Esophagus muscularis mucosa (tissue), 4 donors: ENCODE measurements at regions not wholly inside any gene's neighbourhood (a gene's known extent, or its start where the extent isn't known, plus 50 kb on each side); places are given as distances from the start of the nearest gene placed in this dataset.

Experiments
- DNase-seq: peaks from one replicate; pipeline ENCODE4 v3.0.0-alpha.2; 2017; ENCODE audit errors: extremely low spot score
- H3K27ac ChIP-seq, 4 donors: fragments of 200-600 bp; sonication (generic); replicated peaks in 1 of 4; 1 replicate in 3 of 4; 2 replicates in 1 of 4; pipeline ENCODE4 v1.5.1; 2016 to 2019; ENCODE audit warnings: mild to moderate bottlenecking in 1 of 4
- H3K27me3 ChIP-seq, 4 donors: fragments of 200-600 bp; sonication (generic); one replicate each; pipeline versions ENCODE4 v1.5.1 to v1.6.0; 2016 to 2019
- H3K36me3 ChIP-seq, 4 donors: fragments of 200-600 bp; sonication (generic); one replicate each; pipeline ENCODE4 v1.5.1; 2016 to 2019
- H3K4me1 ChIP-seq, 4 donors: fragments of 200-600 bp; sonication (generic); one replicate each; pipeline ENCODE4 v1.5.1; 2016 to 2019
- H3K4me3 ChIP-seq, 4 donors: fragments of 200-600 bp; sonication (generic); 1 replicate in 2 of 4; 2 replicates in 2 of 4; pipeline ENCODE4 v1.5.1; 2016 to 2019; ENCODE audit warnings: mild to moderate bottlenecking in 4 of 4, moderate library complexity in 1 of 4
- H3K9me3 ChIP-seq, 4 donors: fragments of 200-600 bp; sonication (generic); 1 replicate in 3 of 4; 2 replicates in 1 of 4; pipeline ENCODE4 v1.5.1; 2016 to 2019
- CTCF ChIP-seq, 3 experiments: fragments of 200-600 bp in 2 of 3; fragments of 450-650 bp in 1 of 3; sonication (generic) in 2 of 3; IDR thresholded peaks; one replicate each; pipeline ENCODE4 v1.5.1; 2017 to 2019; ENCODE audit warnings: antibody characterized with exemption in 3 of 3, mild to moderate bottlenecking in 2 of 3, moderate library complexity in 1 of 3
- EP300 ChIP-seq: sonication (generic); formaldehyde crosslinking; IDR thresholded peaks from one replicate; pipeline ENCODE4 v1.6.1; 2017; ENCODE audit warnings: antibody characterized with exemption
- POLR2A ChIP-seq: fragments of 450-650 bp; IDR thresholded peaks from one replicate; pipeline ENCODE4 v1.6.1; 2017; ENCODE audit warnings: antibody characterized with exemption, moderate library complexity, mild to moderate bottlenecking, low read depth
- POLR2AphosphoS5 ChIP-seq, 2 donors: sonication (generic); formaldehyde crosslinking; IDR thresholded peaks; one replicate each; pipeline ENCODE4 v1.6.1; 2017; ENCODE audit warnings: antibody characterized with exemption in 2 of 2
- WGBS: methylation state at CpG from one replicate; pipeline ENCODE4 v1.1.5; 2018; 5-methylcytosine and 5-hydroxymethylcytosine counted together
- intact Hi-C: fragments of 100-400 bp; cut with DNase I; formaldehyde crosslinking; loops from one replicate; pipeline ENCODE4 v1.15.1; 2023

- no peaks in the 10 kb centered on the region for H3K4me1 ChIP-seq
- no peaks in the 10 kb centered on the region for H3K36me3 ChIP-seq
- intact Hi-C loops, result no loop called here
- TF ChIP-seq POLR2A (no peak), EP300 (no peak), CTCF (IDR thresholded peaks at IDR 0.05) (no peak)
- H3K4me3 ChIP-seq, result no peak overlapping the region
- H3K27me3 ChIP-seq, result no peaks in the 10 kb centered on the region
- no peak for DNase-seq
- H3K27ac ChIP-seq, result no peak overlapping the region
- H3K9me3 ChIP-seq, result peaks cover 0 to 3% (median 0%) of the 10 kb centered on the region in 4 donors
These were observed 387.7 kb downstream of the FAT4 start for GRCh38 chr4:125702406-125702805.

GRCh38 chr4:125703443-125703842 is 388.7 kb downstream of the FAT4 start:
- H3K4me3 ChIP-seq, result no peak overlapping the region
- no peaks in the 10 kb centered on the region for H3K4me1 ChIP-seq
- TF ChIP-seq POLR2AphosphoS5 (IDR thresholded peaks at IDR 0.05) (no peak), POLR2A (no peak)
- intact Hi-C loops, result no loop called here
- H3K27me3 ChIP-seq, result no peaks in the 10 kb centered on the region
- no peaks in the 10 kb centered on the region for H3K36me3 ChIP-seq
- no peak for DNase-seq
- H3K27ac ChIP-seq, result no peak overlapping the region
- WGBS, result 63% methylated on average over 1 of the region's 1 CpG
- H3K9me3 ChIP-seq, result no peaks in the 10 kb centered on the region

- 61% methylated on average over 3 of the region's 3 CpGs for WGBS
- intact Hi-C loops, result no loop called here
- no peak overlapping the region for H3K27ac ChIP-seq
- no peaks in the 10 kb centered on the region for H3K36me3 ChIP-seq
- H3K4me3 ChIP-seq, result no peak overlapping the region
- TF ChIP-seq EP300 (no peak), POLR2A (no peak), CTCF (IDR thresholded peaks at IDR 0.05) (no peak), POLR2AphosphoS5 (IDR thresholded peaks at IDR 0.05) (no peak)
- H3K4me1 ChIP-seq, result no peaks in the 10 kb centered on the region
- H3K9me3 ChIP-seq, result no peaks in the 10 kb centered on the region
- H3K27me3 ChIP-seq, result no peaks in the 10 kb centered on the region
- no peak for DNase-seq
These were observed 390.0 kb downstream of the FAT4 start for GRCh38 chr4:125704726-125705125.

GRCh38 chr4:125705681-125706080 is 390.9 kb downstream of the FAT4 start:
- H3K27ac ChIP-seq, result no peak overlapping the region
- TF ChIP-seq CTCF (IDR thresholded peaks at IDR 0.05) (no peak), POLR2AphosphoS5 (IDR thresholded peaks at IDR 0.05) (no peak), POLR2A (no peak), EP300 (no peak)
- 54% methylated on average over 1 of the region's 1 CpG for WGBS
- no peaks in the 10 kb centered on the region for H3K9me3 ChIP-seq
- H3K36me3 ChIP-seq, result no peaks in the 10 kb centered on the region
- intact Hi-C loops, result no loop called here
- H3K4me3 ChIP-seq, result no peak overlapping the region
- DNase-seq, result no peak
- no peaks in the 10 kb centered on the region for H3K27me3 ChIP-seq
- no peaks in the 10 kb centered on the region for H3K4me1 ChIP-seq

GRCh38 chr4:125707397-125707796 is 392.6 kb downstream of the FAT4 start:
- intact Hi-C loops, result no loop called here
- Histone ChIP-seq H3K27ac (no peak overlapping the region), H3K9me3 (no peaks in the 10 kb centered on the region), H3K27me3 (no peaks in the 10 kb centered on the region), H3K4me1 (no peaks in the 10 kb centered on the region), H3K4me3 (no peak overlapping the region), H3K36me3 (no peaks in the 10 kb centered on the region)
- over 99% methylated on average over 17 of the region's 17 CpGs for WGBS
- no peak for DNase-seq
- TF ChIP-seq EP300, result no peak
- TF ChIP-seq CTCF (IDR thresholded peaks at IDR 0.05), result no peak
- TF ChIP-seq POLR2A, result no peak
- no peak for TF ChIP-seq POLR2AphosphoS5 (IDR thresholded peaks at IDR 0.05)
